Fibroblast of skin of scalp (primary cell): ENCODE measurements at regions not wholly inside any gene's neighbourhood (a gene's known extent, or its start where the extent isn't known, plus 50 kb on each side); places are given as distances from the start of the nearest gene placed in this dataset.

Experiments
- DNase-seq: peaks from one replicate; pipeline ENCODE4 v3.0.0-alpha.2; 2013

GRCh38 chr7:13042605-13043236, 355.3 kb downstream of the ARL4A start:
- DNase-seq = peak; percentile 1

- DNase-seq = peak; percentile 1
Measured at GRCh38 chr7:13044309-13044708, 356.9 kb downstream of the ARL4A start.

- no peak for DNase-seq
Measured at GRCh38 chr7:13047061-13047460, 359.6 kb downstream of the ARL4A start.

- DNase-seq = no peak
Measured at GRCh38 chr7:13049946-13050345, 362.5 kb downstream of the ARL4A start.

- peak; percentile 42 for DNase-seq
Measured at GRCh38 chr7:13050703-13051102, 363.3 kb downstream of the ARL4A start.

- DNase-seq = no peak
Measured at GRCh38 chr7:13055732-13056368, 368.4 kb downstream of the ARL4A start.

- no peak for DNase-seq
Measured at GRCh38 chr7:13057462-13058200, 370.2 kb downstream of the ARL4A start.

GRCh38 chr7:13060173-13060572, 372.7 kb downstream of the ARL4A start:
- no peak for DNase-seq

GRCh38 chr7:13061115-13061514, 373.7 kb downstream of the ARL4A start:
- DNase-seq = no peak

- no peak for DNase-seq
Measured at GRCh38 chr7:13062631-13063030, 375.2 kb downstream of the ARL4A start.

GRCh38 chr7:13067036-13067435, 379.6 kb downstream of the ARL4A start:
- DNase-seq = no peak

- no peak for DNase-seq
Measured at GRCh38 chr7:13068032-13068431, 380.6 kb downstream of the ARL4A start.

- no peak for DNase-seq
Measured at GRCh38 chr7:13069841-13070240, 382.4 kb downstream of the ARL4A start.

GRCh38 chr7:13072014-13072413, 384.6 kb downstream of the ARL4A start:
- peak; percentile 1 for DNase-seq

- peak; percentile 75 for DNase-seq
Measured at GRCh38 chr7:13077466-13077865, 390.0 kb downstream of the ARL4A start.

- no peak for DNase-seq
Measured at GRCh38 chr7:13078105-13078504, 390.7 kb downstream of the ARL4A start.

GRCh38 chr7:13090959-13091358, 403.5 kb downstream of the ARL4A start:
- DNase-seq = no peak

- DNase-seq = no peak
Measured at GRCh38 chr7:13091974-13092707, 404.7 kb downstream of the ARL4A start.

GRCh38 chr7:13092708-13093005, 405.2 kb downstream of the ARL4A start:
- DNase-seq = no peak

- no peak for DNase-seq
Measured at GRCh38 chr7:13093160-13093559, 405.7 kb downstream of the ARL4A start.

- no peak for DNase-seq
Measured at GRCh38 chr7:13097499-13097898, 410.1 kb downstream of the ARL4A start.

- no peak for DNase-seq
Measured at GRCh38 chr7:13098161-13098560, 410.7 kb downstream of the ARL4A start.

- peak; percentile 27 for DNase-seq
Measured at GRCh38 chr7:13099154-13099795, 411.8 kb downstream of the ARL4A start.
